ENCODE measurements at regions not wholly inside any gene's neighbourhood (a gene's known extent, or its start where the extent isn't known, plus 50 kb on each side); places are given as distances from the start of the nearest gene placed in this dataset.

DNA sequence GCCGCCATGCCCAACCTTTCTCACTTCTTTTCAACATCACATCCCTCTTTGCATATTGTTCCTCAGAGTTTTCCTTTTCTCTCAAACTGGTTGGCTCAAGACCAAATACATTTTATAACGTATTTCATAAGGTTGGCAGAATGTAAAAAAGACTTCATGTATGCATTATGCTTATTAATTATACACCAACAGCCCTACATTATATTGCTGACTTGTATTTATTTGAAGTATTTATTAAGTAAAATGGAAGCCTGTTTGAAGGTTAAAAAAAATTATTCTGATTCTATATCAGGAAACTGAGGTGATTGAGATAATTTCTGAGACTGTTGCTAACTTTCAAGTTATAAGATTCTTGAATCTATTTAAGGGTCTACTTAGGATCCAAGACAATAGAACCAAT, 208.0 kb upstream of the KCNH7 start:
- TF ChIP-seq, protein P1, sequence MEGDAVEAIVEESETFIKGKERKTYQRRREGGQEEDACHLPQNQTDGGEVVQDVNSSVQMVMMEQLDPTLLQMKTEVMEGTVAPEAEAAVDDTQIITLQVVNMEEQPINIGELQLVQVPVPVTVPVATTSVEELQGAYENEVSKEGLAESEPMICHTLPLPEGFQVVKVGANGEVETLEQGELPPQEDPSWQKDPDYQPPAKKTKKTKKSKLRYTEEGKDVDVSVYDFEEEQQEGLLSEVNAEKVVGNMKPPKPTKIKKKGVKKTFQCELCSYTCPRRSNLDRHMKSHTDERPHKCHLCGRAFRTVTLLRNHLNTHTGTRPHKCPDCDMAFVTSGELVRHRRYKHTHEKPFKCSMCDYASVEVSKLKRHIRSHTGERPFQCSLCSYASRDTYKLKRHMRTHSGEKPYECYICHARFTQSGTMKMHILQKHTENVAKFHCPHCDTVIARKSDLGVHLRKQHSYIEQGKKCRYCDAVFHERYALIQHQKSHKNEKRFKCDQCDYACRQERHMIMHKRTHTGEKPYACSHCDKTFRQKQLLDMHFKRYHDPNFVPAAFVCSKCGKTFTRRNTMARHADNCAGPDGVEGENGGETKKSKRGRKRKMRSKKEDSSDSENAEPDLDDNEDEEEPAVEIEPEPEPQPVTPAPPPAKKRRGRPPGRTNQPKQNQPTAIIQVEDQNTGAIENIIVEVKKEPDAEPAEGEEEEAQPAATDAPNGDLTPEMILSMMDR (conservative IDR thresholded peaks at IDR 0.05; ENCODE audit: low read depth, low read length): no peak
- TF ChIP-seq EZH2phosphoT487 (IDR thresholded peaks at IDR 0.05; ENCODE audit: borderline replicate concordance, low read length) (no peak), EZH2 (IDR thresholded peaks at IDR 0.05; ENCODE audit: low read length, unreplicated experiment) (no peak)

All from PC-3 (cell line).